NT2/D1 (cell line): ENCODE measurements at regions not wholly inside any gene's neighbourhood (a gene's known extent, or its start where the extent isn't known, plus 50 kb on each side); places are given as distances from the start of the nearest gene placed in this dataset.

ENCODE experiments used
- SUZ12 ChIP-seq: IDR thresholded peaks from 2 replicates; pipeline ENCODE4 v1.6.1; 2011; ENCODE audit not compliant: insufficient read length, insufficient read depth; ENCODE audit errors: extremely low read depth
- YY1 ChIP-seq: IDR thresholded peaks from 2 replicates; pipeline ENCODE4 v1.6.1; 2011; ENCODE audit not compliant: insufficient read length, insufficient read depth
- ZNF274 ChIP-seq: IDR thresholded peaks from 2 replicates; pipeline ENCODE4 v1.6.1; 2011; ENCODE audit warnings: mild to moderate bottlenecking, low read depth, low read length

- TF ChIP-seq ZNF274 (no peak), SUZ12 (no peak), YY1 (no peak)
These were observed 51.8 kb upstream of the MYCBP2 start for GRCh38 chr13:77378662-77379061.
